ENCODE measurements at regions not wholly inside any gene's neighbourhood (a gene's known extent, or its start where the extent isn't known, plus 50 kb on each side); places are given as distances from the start of the nearest gene placed in this dataset.

DNA sequence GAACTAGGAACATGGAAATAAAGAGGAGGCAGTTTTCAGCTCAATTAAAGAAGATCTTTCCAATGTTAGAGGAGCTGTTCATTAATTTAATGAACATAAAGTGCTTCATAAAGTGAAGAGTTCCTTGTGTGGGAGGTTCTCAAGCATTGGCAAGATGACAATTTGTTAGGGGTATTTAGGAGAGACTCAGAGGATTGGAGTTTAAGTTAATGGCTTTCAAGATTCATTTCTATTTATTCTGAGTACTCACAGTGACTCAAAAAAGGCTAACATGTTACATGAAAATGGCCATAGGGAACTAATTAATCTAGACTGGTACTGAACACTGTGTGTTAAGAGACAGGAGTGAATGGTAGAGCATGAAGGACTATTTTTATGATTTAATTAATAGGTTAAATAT, 55.4 kb upstream of the CDH12 start:
- TF ChIP-seq, protein P1, sequence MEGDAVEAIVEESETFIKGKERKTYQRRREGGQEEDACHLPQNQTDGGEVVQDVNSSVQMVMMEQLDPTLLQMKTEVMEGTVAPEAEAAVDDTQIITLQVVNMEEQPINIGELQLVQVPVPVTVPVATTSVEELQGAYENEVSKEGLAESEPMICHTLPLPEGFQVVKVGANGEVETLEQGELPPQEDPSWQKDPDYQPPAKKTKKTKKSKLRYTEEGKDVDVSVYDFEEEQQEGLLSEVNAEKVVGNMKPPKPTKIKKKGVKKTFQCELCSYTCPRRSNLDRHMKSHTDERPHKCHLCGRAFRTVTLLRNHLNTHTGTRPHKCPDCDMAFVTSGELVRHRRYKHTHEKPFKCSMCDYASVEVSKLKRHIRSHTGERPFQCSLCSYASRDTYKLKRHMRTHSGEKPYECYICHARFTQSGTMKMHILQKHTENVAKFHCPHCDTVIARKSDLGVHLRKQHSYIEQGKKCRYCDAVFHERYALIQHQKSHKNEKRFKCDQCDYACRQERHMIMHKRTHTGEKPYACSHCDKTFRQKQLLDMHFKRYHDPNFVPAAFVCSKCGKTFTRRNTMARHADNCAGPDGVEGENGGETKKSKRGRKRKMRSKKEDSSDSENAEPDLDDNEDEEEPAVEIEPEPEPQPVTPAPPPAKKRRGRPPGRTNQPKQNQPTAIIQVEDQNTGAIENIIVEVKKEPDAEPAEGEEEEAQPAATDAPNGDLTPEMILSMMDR (IDR thresholded peaks at IDR 0.05): no peak

DNA sequence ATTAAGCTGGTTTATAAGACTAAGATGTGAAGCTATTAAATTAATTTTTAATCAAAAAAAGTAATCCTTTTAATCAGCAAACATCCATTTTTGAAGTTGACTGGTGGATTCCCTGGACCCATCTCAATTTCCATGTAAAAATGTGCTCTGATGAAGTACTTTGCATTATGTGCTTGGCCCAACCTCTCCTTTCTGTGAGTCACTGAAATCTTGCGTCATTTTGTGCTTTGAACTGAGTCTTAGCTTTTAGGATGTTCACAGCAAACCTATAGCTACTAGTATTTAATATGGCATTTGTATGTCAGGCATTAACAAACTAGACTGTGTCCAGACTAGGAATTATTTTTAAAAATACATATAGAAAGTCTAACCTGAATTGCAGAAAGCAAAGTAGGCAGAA, 55.0 kb upstream of the CDH12 start:
- TF ChIP-seq, protein P1 (IDR thresholded peaks at IDR 0.05): no peak
